GM23338 (cell line): ENCODE measurements at regions not wholly inside any gene's neighbourhood (a gene's known extent, or its start where the extent isn't known, plus 50 kb on each side); places are given as distances from the start of the nearest gene placed in this dataset.

Experiments
- ATAC-seq: fragments of 200-7000 bp; cut with Tn5 transposase; 3 replicates; pipeline ENCODE4 v1.9.1; 2020
- DNase-seq: peaks from one replicate; pipeline ENCODE4 v3.0.0-alpha.2; 2015; ENCODE audit warnings: low spot score
- H2AFZ ChIP-seq: fragments of 200-600 bp; sonication (generic); 2 replicates; pipeline ENCODE4 v1.8.0; 2016; ENCODE audit warnings: antibody characterized with exemption, mild to moderate bottlenecking, moderate library complexity
- H3F3A ChIP-seq: fragments of 200-600 bp; sonication (generic); replicated peaks from 2 replicates; pipeline ENCODE4 v1.8.0; 2017; ENCODE audit warnings: antibody characterized with exemption, mixed run types, low read depth
- H3K27ac ChIP-seq: fragments of 200-600 bp; sonication (generic); 2 replicates; pipeline ENCODE4 v1.6.1; 2016; ENCODE audit warnings: low read depth
- H3K27me3 ChIP-seq: fragments of 200-600 bp; sonication (generic); 2 replicates; pipeline ENCODE4 v1.8.0; 2016; ENCODE audit warnings: mild to moderate bottlenecking, mixed run types, moderate library complexity; ENCODE audit not compliant: insufficient read depth
- H3K36me3 ChIP-seq: fragments of 200-600 bp; sonication (generic); 2 replicates; pipeline ENCODE4 v1.8.0; 2016; ENCODE audit warnings: mild to moderate bottlenecking; ENCODE audit not compliant: insufficient read depth
- H3K4me1 ChIP-seq: fragments of 200-600 bp; sonication (generic); 2 replicates; pipeline ENCODE4 v1.8.0; 2016; ENCODE audit warnings: mild to moderate bottlenecking, moderate library complexity; ENCODE audit not compliant: insufficient read depth
- H3K4me2 ChIP-seq: fragments of 200-600 bp; sonication (generic); 2 replicates; pipeline ENCODE4 v1.7.1; 2017; ENCODE audit warnings: mixed run types
- H3K4me3 ChIP-seq: fragments of 200-600 bp; sonication (generic); 2 replicates; pipeline ENCODE4 v1.6.1; 2016; ENCODE audit warnings: mixed run types
- H3K79me2 ChIP-seq: fragments of 200-600 bp; sonication (generic); replicated peaks from 2 replicates; pipeline ENCODE4 v1.8.0; 2017; ENCODE audit warnings: mild to moderate bottlenecking; ENCODE audit not compliant: insufficient read depth
- H3K9me2 ChIP-seq: fragments of 200-600 bp; sonication (generic); 2 replicates; pipeline ENCODE4 v1.8.0; 2017; ENCODE audit not compliant: insufficient read depth
- H4K20me1 ChIP-seq: fragments of 200-600 bp; sonication (generic); replicated peaks from 2 replicates; pipeline ENCODE4 v1.8.0; 2017; ENCODE audit warnings: mild to moderate bottlenecking; ENCODE audit not compliant: insufficient read depth
- H3K27ac Mint-ChIP-seq: 2 replicates; pipeline ENCODE4 v1.8.0; 2020; ENCODE audit warnings: inconsistent platforms, mild to moderate bottlenecking, moderate library complexity, mixed read lengths
- H3K27me3 Mint-ChIP-seq: 3 replicates; pipeline ENCODE4 v1.8.0; 2022; ENCODE audit warnings: low read depth, mild to moderate bottlenecking, moderate library complexity, mixed read lengths, inconsistent platforms; ENCODE audit not compliant: insufficient read depth, poor library complexity
- H3K36me3 Mint-ChIP-seq: 3 replicates; pipeline ENCODE4 v1.8.0; 2021; ENCODE audit warnings: low read depth, mild to moderate bottlenecking, inconsistent platforms, moderate library complexity, mixed read lengths
- H3K4me1 Mint-ChIP-seq: 3 replicates; pipeline ENCODE4 v1.8.0; 2020; ENCODE audit warnings: mild to moderate bottlenecking, inconsistent platforms, mixed read lengths
- H3K4me3 Mint-ChIP-seq: 3 replicates; pipeline ENCODE4 v1.8.0; 2021; ENCODE audit warnings: moderate library complexity, mild to moderate bottlenecking, inconsistent platforms, mixed read lengths
- H3K9me3 Mint-ChIP-seq: 3 replicates; pipeline ENCODE4 v1.8.0; 2020; ENCODE audit warnings: moderate library complexity, mild to moderate bottlenecking, inconsistent platforms, mixed read lengths
- CREB1 ChIP-seq: fragments of 250-450 bp; sonication (Bioruptor Pico); IDR thresholded peaks from 2 replicates; pipeline ENCODE4 v1.5.0; 2020; ENCODE audit warnings: low read depth, mild to moderate bottlenecking, moderate library complexity
- CTCF ChIP-seq, 2 experiments: fragments of 200-600 bp in 1 of 2; sonication (generic) in 1 of 2; conservative IDR thresholded peaks; 2 replicates each; pipeline versions ENCODE4 v1.5.1 to v1.6.1; 2016 to 2017; ENCODE audit warnings: antibody characterized with exemption in 2 of 2, low read depth in 2 of 2, mild to moderate bottlenecking in 2 of 2, moderate library complexity in 1 of 2
- ETS1 ChIP-seq: IDR thresholded peaks from 2 replicates; pipeline ENCODE4 v1.6.1; 2016; ENCODE audit warnings: antibody characterized with exemption
- EZH2 ChIP-seq: fragments of 200-600 bp; sonication (generic); IDR thresholded peaks from one replicate; pipeline ENCODE4 v1.8.0; 2017; ENCODE audit warnings: antibody characterized with exemption, mild to moderate bottlenecking, low read depth; ENCODE audit not compliant: unreplicated experiment
- EZH2phosphoT487 ChIP-seq: fragments of 200-600 bp; sonication (generic); IDR thresholded peaks from one replicate; pipeline ENCODE4 v1.8.1; 2018; ENCODE audit warnings: antibody characterized with exemption; ENCODE audit not compliant: unreplicated experiment
- JUNB ChIP-seq: IDR thresholded peaks from one replicate; pipeline ENCODE4 v1.6.1; 2016; ENCODE audit warnings: antibody characterized with exemption; ENCODE audit not compliant: unreplicated experiment
- NANOG ChIP-seq: IDR thresholded peaks from 2 replicates; pipeline ENCODE4 v1.6.1; 2016; ENCODE audit warnings: antibody characterized with exemption, borderline replicate concordance
- POLR2AphosphoS5 ChIP-seq: IDR thresholded peaks from 2 replicates; pipeline ENCODE4 v1.6.1; 2016; ENCODE audit warnings: antibody characterized with exemption, low read depth
- REST ChIP-seq: IDR thresholded peaks from one replicate; pipeline ENCODE4 v1.6.1; 2018; ENCODE audit warnings: antibody characterized with exemption; ENCODE audit not compliant: unreplicated experiment
- STAT1 ChIP-seq: IDR thresholded peaks from one replicate; pipeline ENCODE4 v1.6.1; 2016; ENCODE audit warnings: antibody characterized with exemption; ENCODE audit not compliant: unreplicated experiment
- ZNF114 ChIP-seq: fragments of 250-450 bp; sonication (Bioruptor Pico); IDR thresholded peaks from 2 replicates; pipeline ENCODE4 v1.5.0; 2020; ENCODE audit warnings: mild to moderate bottlenecking, moderate library complexity
- ZNF331 ChIP-seq: fragments of 250-450 bp; sonication (Bioruptor Pico); IDR thresholded peaks from 2 replicates; pipeline ENCODE4 v1.5.0; 2020; ENCODE audit warnings: low read depth, mild to moderate bottlenecking, moderate library complexity
- ZNF462 ChIP-seq: fragments of 250-450 bp; sonication (Bioruptor Pico); IDR thresholded peaks from 2 replicates; pipeline ENCODE4 v1.5.0; 2020; ENCODE audit warnings: mild to moderate bottlenecking, moderate library complexity

GRCh38 chr7:32379510-32380112 lies 110.6 kb downstream of the LSM5 start:
- Histone ChIP-seq H3F3A (no peaks in the 10 kb centered on the region), H3K4me2 (no peak overlapping the region), H3K36me3 (no peaks in the 10 kb centered on the region), H3K27me3 (no peaks in the 10 kb centered on the region), H3K4me1 (peaks cover 19% of the 10 kb centered on the region), H3K4me3 (no peak overlapping the region), H3K79me2 (no peaks in the 10 kb centered on the region), H3K27ac (no peak overlapping the region), H4K20me1 (no peaks in the 10 kb centered on the region), H2AFZ (no peak overlapping the region), H3K9me2 (0 out of 2 replicates have a peak, but pooled peaks cover 4% of the 10 kb centered on the region)
- Mint-ChIP-seq H3K4me1 (peaks cover 13% of the 10 kb centered on the region), H3K27ac (no peak overlapping the region), H3K36me3 (no peaks in the 10 kb centered on the region), H3K4me3 (no peak overlapping the region), H3K27me3 (peaks cover 3% of the 10 kb centered on the region), H3K9me3 (peaks cover 2% of the 10 kb centered on the region; the same call in 1 of the 3 replicates)
- ATAC-seq, result no peak
- DNase-seq, result no peak
- TF ChIP-seq ZNF331 (CRISPR knock-in tag) (no peak), CREB1 (no peak), ZNF462 (CRISPR knock-in tag) (no peak), ETS1 (no peak), EZH2phosphoT487 (no peak), REST (no peak), CTCF (conservative IDR thresholded peaks at IDR 0.05; ENCODE audit: low read depth in 2 of 2) (no peak), ZNF114 (CRISPR knock-in tag) (no peak), STAT1 (no peak), POLR2AphosphoS5 (no peak), EZH2 (no peak), JUNB (no peak), NANOG (no peak)
